GM12874 (cell line): ENCODE measurements at regions not wholly inside any gene's neighbourhood (a gene's known extent, or its start where the extent isn't known, plus 50 kb on each side); places are given as distances from the start of the nearest gene placed in this dataset.

Source experiments
- CTCF ChIP-seq: IDR thresholded peaks from 2 replicates; pipeline ENCODE4 v1.5.1; 2011; ENCODE audit warnings: low read depth, mild to moderate bottlenecking, control low read depth, low read length, moderate library complexity; ENCODE audit not compliant: insufficient read depth

GRCh38 chr9:788777-789176 is 52.7 kb upstream of the DMRT1 start:
- no peak for TF ChIP-seq CTCF
